Lower lobe of right lung (tissue), 2 donors: ENCODE measurements at regions not wholly inside any gene's neighbourhood (a gene's known extent, or its start where the extent isn't known, plus 50 kb on each side); places are given as distances from the start of the nearest gene placed in this dataset.

Experiments
- ATAC-seq, 2 donors: fragments of 200-7000 bp; cut with Tn5 transposase; one replicate each; pipeline ENCODE4 v1.9.1; 2020 to 2022; ENCODE audit warnings: mild to moderate bottlenecking in 2 of 2, moderate library complexity in 2 of 2
- DNase-seq: peaks from one replicate; pipeline ENCODE4 v3.0.0-alpha.2; 2020
- H3K27ac ChIP-seq: fragments of 200-600 bp; one replicate; pipeline ENCODE4 v1.8.0; 2022
- H3K27me3 ChIP-seq: fragments of 200-600 bp; one replicate; pipeline ENCODE4 v1.8.0; 2022; ENCODE audit warnings: low read depth
- H3K36me3 ChIP-seq: fragments of 200-600 bp; one replicate; pipeline ENCODE4 v1.8.0; 2022; ENCODE audit warnings: mild to moderate bottlenecking
- H3K4me1 ChIP-seq: fragments of 200-600 bp; one replicate; pipeline ENCODE4 v1.8.0; 2022
- H3K4me3 ChIP-seq: fragments of 200-600 bp; one replicate; pipeline ENCODE4 v1.8.0; 2022; ENCODE audit warnings: mild to moderate bottlenecking
- H3K9me3 ChIP-seq: fragments of 200-600 bp; one replicate; pipeline ENCODE4 v1.8.0; 2022
- CTCF ChIP-seq: fragments of 200-600 bp; IDR thresholded peaks from one replicate; pipeline ENCODE4 v1.8.0; 2022; ENCODE audit warnings: antibody characterized with exemption, mild to moderate bottlenecking
- intact Hi-C: fragments of 100-400 bp; cut with DNase I; formaldehyde crosslinking; loops from one replicate; pipeline ENCODE4 v1.11.0; 2022
- donor health status: DM: no; HTN: yes; CAD: no; lungs with severe emphysema.

- no peaks in the 10 kb centered on the region for H3K27me3 ChIP-seq
- H3K27ac ChIP-seq: no peak overlapping the region
- TF ChIP-seq CTCF: no peak
- no peaks in the 10 kb centered on the region for H3K9me3 ChIP-seq
- no peak overlapping the region for H3K4me3 ChIP-seq
- no peak for ATAC-seq
- no peaks in the 10 kb centered on the region for H3K4me1 ChIP-seq
- DNase-seq: no peak
- no peaks in the 10 kb centered on the region for H3K36me3 ChIP-seq
- intact Hi-C loops: no loop called here
Measured at GRCh38 chr16:51474414-51475091, 323.5 kb upstream of the SALL1 start.

GRCh38 chr16:51473091-51473490 is 322.0 kb upstream of the SALL1 start:
- Histone ChIP-seq H3K27ac (no peak overlapping the region), H3K27me3 (no peaks in the 10 kb centered on the region), H3K36me3 (no peaks in the 10 kb centered on the region), H3K4me1 (no peaks in the 10 kb centered on the region), H3K9me3 (no peaks in the 10 kb centered on the region), H3K4me3 (no peak overlapping the region)
- no peak for TF ChIP-seq CTCF
- ATAC-seq (no peak), DNase-seq (no peak)
- intact Hi-C loops: no loop called here

- ATAC-seq (no peak), DNase-seq (no peak)
- Histone ChIP-seq H3K27ac (no peak overlapping the region), H3K9me3 (no peaks in the 10 kb centered on the region), H3K27me3 (no peaks in the 10 kb centered on the region), H3K4me3 (no peak overlapping the region), H3K4me1 (no peaks in the 10 kb centered on the region), H3K36me3 (no peaks in the 10 kb centered on the region)
- intact Hi-C loops: no loop called here
- no peak for TF ChIP-seq CTCF
Measured at GRCh38 chr16:51470492-51470891, 319.4 kb upstream of the SALL1 start.

- intact Hi-C loops: no loop called here
- no peak for TF ChIP-seq CTCF
- Histone ChIP-seq H3K27ac (no peak overlapping the region), H3K27me3 (no peaks in the 10 kb centered on the region), H3K36me3 (no peaks in the 10 kb centered on the region), H3K4me3 (no peak overlapping the region), H3K4me1 (no peaks in the 10 kb centered on the region), H3K9me3 (no peaks in the 10 kb centered on the region)
- DNase-seq (no peak), ATAC-seq (no peak)
Measured at GRCh38 chr16:51464996-51465395, 313.9 kb upstream of the SALL1 start.

GRCh38 chr16:51461255-51461654 is 310.2 kb upstream of the SALL1 start:
- Histone ChIP-seq H3K27me3 (no peaks in the 10 kb centered on the region), H3K27ac (no peak overlapping the region)
- ATAC-seq: no peak

More at GRCh38 chr16:51461255-51461654, 310.2 kb upstream of the SALL1 start:
- intact Hi-C loops: no loop called here
- no peak for DNase-seq
- no peaks in the 10 kb centered on the region for H3K4me1 ChIP-seq
- H3K36me3 ChIP-seq: no peaks in the 10 kb centered on the region
- TF ChIP-seq CTCF: no peak
- no peaks in the 10 kb centered on the region for H3K9me3 ChIP-seq
- no peak overlapping the region for H3K4me3 ChIP-seq
